ENCODE measurements at regions not wholly inside any gene's neighbourhood (a gene's known extent, or its start where the extent isn't known, plus 50 kb on each side); places are given as distances from the start of the nearest gene placed in this dataset.

- TF ChIP-seq CTCF (IDR thresholded peaks at IDR 0.05): no peak
Measured at GRCh38 chr5:178808886-178809285, 50.9 kb upstream of the ZNF354B start.

DNA sequence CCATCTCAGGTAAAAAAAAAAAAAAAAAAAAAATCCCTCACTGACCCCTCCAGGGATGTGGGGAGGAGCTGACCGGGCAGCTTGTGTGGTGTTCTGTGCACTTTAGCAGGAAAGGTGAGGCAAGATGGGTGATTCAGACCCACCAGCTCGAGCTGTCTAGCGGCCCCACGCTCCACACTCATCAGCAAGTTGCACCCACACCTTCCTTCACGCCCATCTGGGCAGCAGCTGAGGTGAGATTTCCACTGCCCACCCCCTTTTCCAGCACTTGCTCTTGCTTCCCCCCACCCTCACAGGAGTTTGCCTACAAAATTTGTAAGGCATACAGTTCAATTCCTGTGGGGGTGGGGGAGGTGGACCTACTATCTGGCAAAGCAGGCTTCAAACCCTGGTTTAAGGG is 58.7 kb upstream of the ZNF354B start:
- no peak for TF ChIP-seq CTCF (IDR thresholded peaks at IDR 0.05)

DNA sequence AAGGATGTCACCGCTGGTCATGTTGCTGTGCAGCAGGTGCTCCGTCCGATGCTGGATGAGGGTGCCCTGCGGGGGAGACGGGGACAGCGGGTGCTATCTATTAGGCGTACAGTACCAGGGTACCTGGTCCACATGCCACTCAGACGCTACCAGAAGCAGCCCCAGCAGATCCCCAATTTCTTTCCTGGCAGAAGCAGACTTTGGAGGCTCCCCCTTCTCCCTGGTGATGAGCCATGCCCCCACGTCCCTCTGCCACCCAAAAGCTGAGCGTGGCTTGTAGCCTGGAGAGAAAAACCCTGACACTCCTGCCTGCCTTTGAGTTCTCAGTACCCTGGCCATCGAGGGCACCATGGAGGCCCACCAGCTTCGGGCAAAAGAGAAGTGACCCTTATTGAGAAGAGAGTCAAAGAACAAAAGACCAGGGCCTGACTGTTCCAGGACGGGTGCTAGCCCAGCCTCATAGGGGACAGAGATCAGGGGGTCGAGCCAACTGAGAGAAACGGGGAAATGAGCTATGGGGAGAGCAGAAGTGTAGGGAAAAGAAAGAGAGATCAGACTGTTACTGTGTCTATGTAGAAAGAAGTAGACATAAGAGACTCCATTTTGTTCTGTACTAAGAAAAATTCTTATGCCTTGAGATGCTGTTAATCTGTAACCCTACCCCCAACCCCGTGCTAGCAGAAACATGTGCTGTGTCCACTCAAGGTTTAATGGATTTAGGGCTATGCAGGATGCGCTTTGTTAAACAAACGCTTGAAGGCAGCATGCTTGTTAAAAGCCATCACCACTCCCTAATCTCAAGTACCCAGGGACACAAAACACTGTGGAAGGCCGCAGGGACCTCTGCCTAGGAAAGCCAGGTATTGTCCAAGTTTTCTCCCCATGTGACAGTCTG is 62.0 kb upstream of the ZNF354B start:
- TF ChIP-seq CTCF (IDR thresholded peaks at IDR 0.05): no peak

- TF ChIP-seq CTCF (IDR thresholded peaks at IDR 0.05): no peak
Measured at GRCh38 chr5:178797101-178797521, 62.6 kb upstream of the ZNF354B start.

GRCh38 chr5:178796165-178796945 is 63.4 kb upstream of the ZNF354B start:
- TF ChIP-seq CTCF (IDR thresholded peaks at IDR 0.05): no peak

GRCh38 chr5:178794433-178794832 is 64.0 kb upstream of the ZNF354A start:
- TF ChIP-seq CTCF (IDR thresholded peaks at IDR 0.05): no peak

DNA sequence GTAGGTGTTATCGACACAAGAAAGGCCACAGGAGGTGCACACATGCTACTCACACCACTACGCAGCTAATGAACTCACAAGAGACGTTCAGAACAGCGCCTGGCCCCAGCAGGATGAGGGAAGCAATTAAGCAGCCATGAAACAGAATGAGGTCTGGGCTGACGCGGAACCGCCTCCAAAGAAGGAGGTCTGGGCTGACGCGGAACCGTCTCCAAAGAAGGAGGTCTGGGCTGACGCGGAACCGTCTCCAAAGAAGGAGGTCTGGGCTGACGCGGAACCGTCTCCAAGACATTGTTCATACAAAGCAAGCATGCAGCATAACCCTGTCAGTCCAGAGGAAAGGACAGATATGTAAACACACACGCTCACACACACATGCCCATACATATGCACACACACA is 63.2 kb upstream of the ZNF354A start:
- no peak for TF ChIP-seq CTCF (IDR thresholded peaks at IDR 0.05)
